ENCODE measurements at regions not wholly inside any gene's neighbourhood (a gene's known extent, or its start where the extent isn't known, plus 50 kb on each side); places are given as distances from the start of the nearest gene placed in this dataset.

- TF ChIP-seq CTCF (IDR thresholded peaks at IDR 0.05) (no peak), POLR2A (IDR thresholded peaks at IDR 0.05) (no peak), POLR2AphosphoS5 (IDR thresholded peaks at IDR 0.05) (no peak), EP300 (IDR thresholded peaks at IDR 0.05) (no peak)
These were observed 75.9 kb upstream of the HTR4 start for GRCh38 chr5:148730270-148730669.

Measured in stomach (tissue), 4 donors.